ENCODE measurements at regions not wholly inside any gene's neighbourhood (a gene's known extent, or its start where the extent isn't known, plus 50 kb on each side); places are given as distances from the start of the nearest gene placed in this dataset.

DNA sequence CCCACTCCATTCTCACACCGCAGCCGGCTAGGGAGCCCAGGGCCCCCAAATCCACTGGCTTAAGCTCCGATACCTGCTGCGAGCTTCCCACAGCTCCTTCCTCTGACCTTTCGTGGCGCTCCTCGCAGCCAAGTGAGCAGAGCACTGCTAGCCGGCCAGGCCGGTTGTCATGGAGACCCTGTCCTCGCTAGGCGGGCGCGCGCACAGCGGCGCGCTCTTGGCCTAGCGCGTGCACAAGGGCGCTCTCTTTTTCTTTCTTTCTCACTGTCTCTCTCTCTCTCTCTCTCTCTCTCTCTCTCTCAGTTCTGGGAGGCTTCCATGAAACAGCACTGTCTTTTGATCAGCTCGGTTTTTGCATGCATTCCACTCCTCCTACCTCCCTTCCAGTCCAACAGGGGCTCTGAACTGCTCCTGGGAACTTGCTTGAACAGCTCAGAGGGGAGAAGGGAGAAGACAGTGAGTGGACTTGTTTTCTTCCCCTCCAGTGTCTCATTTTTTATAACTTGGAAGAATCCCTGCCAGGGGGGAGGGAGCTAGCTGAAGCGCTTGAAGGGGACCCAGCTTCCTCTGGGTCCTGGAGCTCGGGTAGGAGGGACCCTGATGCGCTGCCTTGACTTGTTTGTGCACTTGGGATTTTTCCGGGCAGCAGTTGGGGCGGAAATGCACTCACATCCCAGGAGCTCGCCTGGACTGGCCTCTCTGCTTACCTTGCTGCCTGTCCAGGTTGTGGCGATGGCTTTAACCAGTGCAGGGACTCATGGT is 100.3 kb upstream of the AKIP1 start:
- TF ChIP-seq EZH2 (IDR thresholded peaks at IDR 0.05; ENCODE audit: insufficient read depth, poor library complexity, severe bottlenecking): no peak
- TF ChIP-seq EZH2phosphoT487 (IDR thresholded peaks at IDR 0.05; ENCODE audit: insufficient read depth, low read depth): no peak
